ENCODE measurements at regions not wholly inside any gene's neighbourhood (a gene's known extent, or its start where the extent isn't known, plus 50 kb on each side); places are given as distances from the start of the nearest gene placed in this dataset.

GRCh38 chr13:79727086-79727485, 246.1 kb downstream of the NDFIP2 start:
- no peak for TF ChIP-seq ZFX (IDR thresholded peaks at IDR 0.05)
- no peak overlapping the region for H3K27ac ChIP-seq

- no peak overlapping the region for H3K27ac ChIP-seq
- TF ChIP-seq CTCF (conservative IDR thresholded peaks at IDR 0.05) = no peak
- no peak for TF ChIP-seq ZFX (IDR thresholded peaks at IDR 0.05)
Observed at GRCh38 chr13:79725841-79726240, 244.9 kb downstream of the NDFIP2 start.

- TF ChIP-seq CTCF (conservative IDR thresholded peaks at IDR 0.05) (no peak), ZFX (IDR thresholded peaks at IDR 0.05) (no peak)
- H3K27ac ChIP-seq = no peak overlapping the region
Observed at GRCh38 chr13:79724348-79725103, 243.6 kb downstream of the NDFIP2 start.

GRCh38 chr13:79723519-79724024, 242.6 kb downstream of the NDFIP2 start:
- H3K27ac ChIP-seq = no peak overlapping the region
- TF ChIP-seq ZFX (IDR thresholded peaks at IDR 0.05) (no peak), CTCF (conservative IDR thresholded peaks at IDR 0.05) (no peak)

- H3K27ac ChIP-seq = no peak overlapping the region
- no peak for TF ChIP-seq ZFX (IDR thresholded peaks at IDR 0.05)
- TF ChIP-seq CTCF (conservative IDR thresholded peaks at IDR 0.05) = no peak
Observed at GRCh38 chr13:79722885-79723445, 242.0 kb downstream of the NDFIP2 start.

GRCh38 chr13:79716191-79716590, 235.2 kb downstream of the NDFIP2 start:
- H3K27ac ChIP-seq = no peak overlapping the region
- no peak for TF ChIP-seq CTCF (conservative IDR thresholded peaks at IDR 0.05)
- no peak for TF ChIP-seq ZFX (IDR thresholded peaks at IDR 0.05)

GRCh38 chr13:79711631-79712030, 230.7 kb downstream of the NDFIP2 start:
- TF ChIP-seq CTCF (conservative IDR thresholded peaks at IDR 0.05) (no peak), ZFX (IDR thresholded peaks at IDR 0.05) (no peak)
- no peak overlapping the region for H3K27ac ChIP-seq
